H1 (cell line): ENCODE measurements at regions not wholly inside any gene's neighbourhood (a gene's known extent, or its start where the extent isn't known, plus 50 kb on each side); places are given as distances from the start of the nearest gene placed in this dataset.

ENCODE experiments used
- KDM1A ChIP-seq: fragments of 200-600, 300-600 bp; sonication (generic); IDR thresholded peaks from 2 replicates; pipeline ENCODE4 v1.7.1; 2016; ENCODE audit warnings: mild to moderate bottlenecking, low read length, borderline replicate concordance
- SP1 ChIP-seq: IDR thresholded peaks from 2 replicates; pipeline ENCODE4 v1.6.1; 2011; ENCODE audit warnings: low read depth, low read length
- TAF1 ChIP-seq: IDR thresholded peaks from 2 replicates; pipeline ENCODE4 v1.6.1; 2011; ENCODE audit warnings: mild to moderate bottlenecking, low read depth, low read length
- TF ChIP-seq, protein P1 (sequence below): fragments of 300-600 bp; sonication (generic); IDR thresholded peaks from 2 replicates; pipeline ENCODE4 v1.7.1; 2012; ENCODE audit warnings: low read length, moderate library complexity, mild to moderate bottlenecking, inconsistent platforms; ENCODE audit not compliant: insufficient replicate concordance

DNA sequence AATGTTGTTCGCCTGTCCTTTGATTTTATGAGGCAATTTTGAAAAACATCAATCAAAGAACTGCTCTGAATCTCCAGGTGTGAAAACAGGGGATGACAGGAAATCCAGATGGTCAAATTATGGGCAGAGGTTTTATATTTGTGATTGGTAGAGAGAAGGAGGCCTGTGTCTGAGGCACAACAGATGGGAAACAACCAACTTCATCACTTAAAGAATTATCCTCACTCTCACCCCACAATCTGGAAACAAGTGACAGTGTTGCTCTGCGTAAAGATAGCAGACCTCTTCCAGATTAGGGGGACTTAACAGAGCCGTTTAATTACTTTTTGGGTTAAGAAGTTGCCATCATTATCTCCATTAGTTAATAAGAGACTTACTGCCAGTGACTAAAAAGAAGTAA lies 64.1 kb upstream of the EGLN3 start (continued):
- TF ChIP-seq, protein P1, sequence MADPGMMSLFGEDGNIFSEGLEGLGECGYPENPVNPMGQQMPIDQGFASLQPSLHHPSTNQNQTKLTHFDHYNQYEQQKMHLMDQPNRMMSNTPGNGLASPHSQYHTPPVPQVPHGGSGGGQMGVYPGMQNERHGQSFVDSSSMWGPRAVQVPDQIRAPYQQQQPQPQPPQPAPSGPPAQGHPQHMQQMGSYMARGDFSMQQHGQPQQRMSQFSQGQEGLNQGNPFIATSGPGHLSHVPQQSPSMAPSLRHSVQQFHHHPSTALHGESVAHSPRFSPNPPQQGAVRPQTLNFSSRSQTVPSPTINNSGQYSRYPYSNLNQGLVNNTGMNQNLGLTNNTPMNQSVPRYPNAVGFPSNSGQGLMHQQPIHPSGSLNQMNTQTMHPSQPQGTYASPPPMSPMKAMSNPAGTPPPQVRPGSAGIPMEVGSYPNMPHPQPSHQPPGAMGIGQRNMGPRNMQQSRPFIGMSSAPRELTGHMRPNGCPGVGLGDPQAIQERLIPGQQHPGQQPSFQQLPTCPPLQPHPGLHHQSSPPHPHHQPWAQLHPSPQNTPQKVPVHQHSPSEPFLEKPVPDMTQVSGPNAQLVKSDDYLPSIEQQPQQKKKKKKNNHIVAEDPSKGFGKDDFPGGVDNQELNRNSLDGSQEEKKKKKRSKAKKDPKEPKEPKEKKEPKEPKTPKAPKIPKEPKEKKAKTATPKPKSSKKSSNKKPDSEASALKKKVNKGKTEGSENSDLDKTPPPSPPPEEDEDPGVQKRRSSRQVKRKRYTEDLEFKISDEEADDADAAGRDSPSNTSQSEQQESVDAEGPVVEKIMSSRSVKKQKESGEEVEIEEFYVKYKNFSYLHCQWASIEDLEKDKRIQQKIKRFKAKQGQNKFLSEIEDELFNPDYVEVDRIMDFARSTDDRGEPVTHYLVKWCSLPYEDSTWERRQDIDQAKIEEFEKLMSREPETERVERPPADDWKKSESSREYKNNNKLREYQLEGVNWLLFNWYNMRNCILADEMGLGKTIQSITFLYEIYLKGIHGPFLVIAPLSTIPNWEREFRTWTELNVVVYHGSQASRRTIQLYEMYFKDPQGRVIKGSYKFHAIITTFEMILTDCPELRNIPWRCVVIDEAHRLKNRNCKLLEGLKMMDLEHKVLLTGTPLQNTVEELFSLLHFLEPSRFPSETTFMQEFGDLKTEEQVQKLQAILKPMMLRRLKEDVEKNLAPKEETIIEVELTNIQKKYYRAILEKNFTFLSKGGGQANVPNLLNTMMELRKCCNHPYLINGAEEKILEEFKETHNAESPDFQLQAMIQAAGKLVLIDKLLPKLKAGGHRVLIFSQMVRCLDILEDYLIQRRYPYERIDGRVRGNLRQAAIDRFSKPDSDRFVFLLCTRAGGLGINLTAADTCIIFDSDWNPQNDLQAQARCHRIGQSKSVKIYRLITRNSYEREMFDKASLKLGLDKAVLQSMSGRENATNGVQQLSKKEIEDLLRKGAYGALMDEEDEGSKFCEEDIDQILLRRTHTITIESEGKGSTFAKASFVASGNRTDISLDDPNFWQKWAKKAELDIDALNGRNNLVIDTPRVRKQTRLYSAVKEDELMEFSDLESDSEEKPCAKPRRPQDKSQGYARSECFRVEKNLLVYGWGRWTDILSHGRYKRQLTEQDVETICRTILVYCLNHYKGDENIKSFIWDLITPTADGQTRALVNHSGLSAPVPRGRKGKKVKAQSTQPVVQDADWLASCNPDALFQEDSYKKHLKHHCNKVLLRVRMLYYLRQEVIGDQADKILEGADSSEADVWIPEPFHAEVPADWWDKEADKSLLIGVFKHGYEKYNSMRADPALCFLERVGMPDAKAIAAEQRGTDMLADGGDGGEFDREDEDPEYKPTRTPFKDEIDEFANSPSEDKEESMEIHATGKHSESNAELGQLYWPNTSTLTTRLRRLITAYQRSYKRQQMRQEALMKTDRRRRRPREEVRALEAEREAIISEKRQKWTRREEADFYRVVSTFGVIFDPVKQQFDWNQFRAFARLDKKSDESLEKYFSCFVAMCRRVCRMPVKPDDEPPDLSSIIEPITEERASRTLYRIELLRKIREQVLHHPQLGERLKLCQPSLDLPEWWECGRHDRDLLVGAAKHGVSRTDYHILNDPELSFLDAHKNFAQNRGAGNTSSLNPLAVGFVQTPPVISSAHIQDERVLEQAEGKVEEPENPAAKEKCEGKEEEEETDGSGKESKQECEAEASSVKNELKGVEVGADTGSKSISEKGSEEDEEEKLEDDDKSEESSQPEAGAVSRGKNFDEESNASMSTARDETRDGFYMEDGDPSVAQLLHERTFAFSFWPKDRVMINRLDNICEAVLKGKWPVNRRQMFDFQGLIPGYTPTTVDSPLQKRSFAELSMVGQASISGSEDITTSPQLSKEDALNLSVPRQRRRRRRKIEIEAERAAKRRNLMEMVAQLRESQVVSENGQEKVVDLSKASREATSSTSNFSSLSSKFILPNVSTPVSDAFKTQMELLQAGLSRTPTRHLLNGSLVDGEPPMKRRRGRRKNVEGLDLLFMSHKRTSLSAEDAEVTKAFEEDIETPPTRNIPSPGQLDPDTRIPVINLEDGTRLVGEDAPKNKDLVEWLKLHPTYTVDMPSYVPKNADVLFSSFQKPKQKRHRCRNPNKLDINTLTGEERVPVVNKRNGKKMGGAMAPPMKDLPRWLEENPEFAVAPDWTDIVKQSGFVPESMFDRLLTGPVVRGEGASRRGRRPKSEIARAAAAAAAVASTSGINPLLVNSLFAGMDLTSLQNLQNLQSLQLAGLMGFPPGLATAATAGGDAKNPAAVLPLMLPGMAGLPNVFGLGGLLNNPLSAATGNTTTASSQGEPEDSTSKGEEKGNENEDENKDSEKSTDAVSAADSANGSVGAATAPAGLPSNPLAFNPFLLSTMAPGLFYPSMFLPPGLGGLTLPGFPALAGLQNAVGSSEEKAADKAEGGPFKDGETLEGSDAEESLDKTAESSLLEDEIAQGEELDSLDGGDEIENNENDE = no peak
- TF ChIP-seq TAF1 (no peak), SP1 (no peak), KDM1A (no peak)
